ENCODE measurements at regions not wholly inside any gene's neighbourhood (a gene's known extent, or its start where the extent isn't known, plus 50 kb on each side); places are given as distances from the start of the nearest gene placed in this dataset.

DNA sequence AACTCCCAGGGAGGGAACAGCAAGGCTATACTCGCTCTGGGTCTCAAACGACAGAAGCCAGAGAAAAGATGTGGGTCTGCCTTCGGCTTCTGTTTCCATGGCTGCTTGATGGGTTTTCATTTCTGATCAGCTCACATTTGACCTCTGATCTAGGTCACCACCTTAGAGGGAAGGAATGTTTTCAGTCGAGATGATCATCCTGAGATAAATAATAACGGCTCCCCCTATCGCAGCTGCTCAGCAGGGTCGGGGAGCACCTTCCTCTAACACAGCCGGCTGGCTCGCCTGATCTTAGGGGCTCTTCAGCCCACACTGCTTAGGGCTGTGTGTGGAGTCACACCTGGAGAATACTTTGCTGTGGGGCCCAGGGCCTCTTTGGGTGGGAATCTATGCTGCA lies 53.1 kb upstream of the ZNF648 start:
- TF ChIP-seq, protein P1, sequence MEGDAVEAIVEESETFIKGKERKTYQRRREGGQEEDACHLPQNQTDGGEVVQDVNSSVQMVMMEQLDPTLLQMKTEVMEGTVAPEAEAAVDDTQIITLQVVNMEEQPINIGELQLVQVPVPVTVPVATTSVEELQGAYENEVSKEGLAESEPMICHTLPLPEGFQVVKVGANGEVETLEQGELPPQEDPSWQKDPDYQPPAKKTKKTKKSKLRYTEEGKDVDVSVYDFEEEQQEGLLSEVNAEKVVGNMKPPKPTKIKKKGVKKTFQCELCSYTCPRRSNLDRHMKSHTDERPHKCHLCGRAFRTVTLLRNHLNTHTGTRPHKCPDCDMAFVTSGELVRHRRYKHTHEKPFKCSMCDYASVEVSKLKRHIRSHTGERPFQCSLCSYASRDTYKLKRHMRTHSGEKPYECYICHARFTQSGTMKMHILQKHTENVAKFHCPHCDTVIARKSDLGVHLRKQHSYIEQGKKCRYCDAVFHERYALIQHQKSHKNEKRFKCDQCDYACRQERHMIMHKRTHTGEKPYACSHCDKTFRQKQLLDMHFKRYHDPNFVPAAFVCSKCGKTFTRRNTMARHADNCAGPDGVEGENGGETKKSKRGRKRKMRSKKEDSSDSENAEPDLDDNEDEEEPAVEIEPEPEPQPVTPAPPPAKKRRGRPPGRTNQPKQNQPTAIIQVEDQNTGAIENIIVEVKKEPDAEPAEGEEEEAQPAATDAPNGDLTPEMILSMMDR (conservative IDR thresholded peaks at IDR 0.05): no peak
- Mint-ChIP-seq H3K9me3 (no peaks in the 10 kb centered on the region), H3K4me3 (no peak overlapping the region), H3K36me3 (no peaks in the 10 kb centered on the region), H3K4me1 (ENCODE audit: unreplicated experiment) (peaks cover 16% of the 10 kb centered on the region), H3K27me3 (no peaks in the 10 kb centered on the region), H3K27ac (no peak overlapping the region)
- DNase-seq (ENCODE audit: extremely low spot score, unreplicated experiment): no peak

DNA sequence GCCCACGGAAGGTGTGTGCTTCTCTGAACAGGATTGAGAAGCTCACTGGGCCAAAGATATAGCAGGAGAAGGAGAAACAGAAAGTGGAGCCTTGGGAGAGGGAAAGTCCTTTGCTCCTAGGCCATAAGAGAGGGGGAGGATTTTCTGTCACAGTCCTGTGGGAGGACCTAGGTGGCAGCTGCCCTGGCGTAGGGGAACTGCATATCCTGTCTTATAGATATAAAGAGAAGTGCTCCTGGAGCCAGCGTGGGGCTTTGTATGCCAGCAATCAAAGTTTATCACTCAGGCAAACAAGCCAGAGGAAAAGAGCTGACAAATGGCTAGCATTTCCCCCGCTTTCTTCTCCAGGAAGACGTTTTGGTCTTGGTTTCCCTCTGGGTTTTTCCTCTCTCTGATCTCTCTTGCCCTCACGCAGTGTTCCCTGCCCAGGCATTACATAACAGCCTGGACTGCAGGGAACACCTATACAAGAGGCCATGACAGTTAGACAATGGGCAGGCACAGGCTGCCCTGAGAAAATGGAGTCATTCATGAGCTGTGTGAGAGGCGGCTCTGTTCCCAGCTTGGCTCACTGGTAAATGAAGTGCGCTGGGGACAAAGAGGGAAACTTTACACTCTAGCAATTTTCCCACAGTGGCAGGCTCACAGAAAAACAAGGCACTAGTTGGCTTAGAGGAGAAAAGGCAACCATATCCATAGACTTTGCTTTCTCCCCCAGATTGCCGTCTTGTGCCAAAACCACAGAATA lies 52.5 kb upstream of the ZNF648 start:
- Mint-ChIP-seq H3K27me3 (no peaks in the 10 kb centered on the region), H3K9me3 (no peaks in the 10 kb centered on the region), H3K4me3 (no peak overlapping the region), H3K4me1 (ENCODE audit: unreplicated experiment) (peaks cover 16% of the 10 kb centered on the region), H3K27ac (peak overlapping the region; percentile 59), H3K36me3 (no peaks in the 10 kb centered on the region)
- TF ChIP-seq, protein P1 (conservative IDR thresholded peaks at IDR 0.05): no peak
- DNase-seq (ENCODE audit: extremely low spot score, unreplicated experiment): no peak

DNA sequence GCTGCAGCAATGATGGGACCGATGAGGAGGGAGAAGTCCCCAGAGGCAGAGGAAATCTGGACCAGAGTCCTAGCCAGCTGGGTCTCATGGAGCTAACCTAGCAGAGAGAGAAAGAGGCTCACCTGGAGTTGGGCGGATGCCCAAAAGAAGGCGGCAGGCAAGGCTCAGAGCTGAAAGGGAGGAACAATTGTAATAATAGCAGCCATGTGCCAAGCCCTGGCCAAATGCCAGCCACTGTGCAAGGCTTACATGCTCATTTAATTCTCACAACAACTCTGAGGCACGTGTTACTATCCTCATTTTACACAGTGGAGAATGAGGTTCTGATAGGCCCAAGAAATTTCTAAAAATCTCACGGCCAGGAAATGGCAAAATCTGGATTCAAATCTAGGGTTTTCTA lies 50.0 kb upstream of the ZNF648 start:
- no peak for DNase-seq (ENCODE audit: extremely low spot score, unreplicated experiment)
- TF ChIP-seq, protein P1 (conservative IDR thresholded peaks at IDR 0.05): no peak
- Mint-ChIP-seq H3K9me3 (peaks cover 7% of the 10 kb centered on the region), H3K27ac (no peak overlapping the region), H3K4me3 (no peak overlapping the region), H3K27me3 (no peaks in the 10 kb centered on the region), H3K4me1 (ENCODE audit: unreplicated experiment) (peaks cover 16% of the 10 kb centered on the region), H3K36me3 (no peaks in the 10 kb centered on the region)
